GM19455 (cell line): ENCODE measurements at regions not wholly inside any gene's neighbourhood (a gene's known extent, or its start where the extent isn't known, plus 50 kb on each side); places are given as distances from the start of the nearest gene placed in this dataset.
"Not testable (repeated sequence)": the region's sequence is repeated elsewhere in the genome, so short reads cannot be mapped to it uniquely, and the experiment has no call there.

Experiments
- ATAC-seq: cut with Tn5 transposase; IDR thresholded peaks from one replicate; pipeline ENCODE4 v1.9.1; 2021; ENCODE audit not compliant: unreplicated experiment

DNA sequence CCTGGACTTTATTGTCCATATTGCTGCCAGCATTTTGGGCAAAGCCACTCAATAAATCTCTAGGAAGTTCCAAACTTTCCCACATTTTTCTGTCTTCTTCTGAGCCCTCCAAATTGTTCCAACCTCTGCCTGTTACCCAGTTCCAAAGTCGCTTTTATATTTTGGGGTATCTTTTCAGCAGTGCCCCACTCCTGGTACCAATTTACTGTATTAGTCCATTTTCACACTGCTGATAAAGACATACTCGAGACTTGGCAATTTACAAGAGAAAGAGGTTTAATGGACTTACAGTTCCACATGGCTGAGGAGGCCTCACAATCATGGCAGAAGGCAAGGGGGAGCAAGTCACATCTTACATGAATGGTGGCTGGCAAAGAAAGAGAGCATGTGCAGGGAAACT is 53.4 kb downstream of the AHSP start:
- ATAC-seq = not testable (repeated sequence)

DNA sequence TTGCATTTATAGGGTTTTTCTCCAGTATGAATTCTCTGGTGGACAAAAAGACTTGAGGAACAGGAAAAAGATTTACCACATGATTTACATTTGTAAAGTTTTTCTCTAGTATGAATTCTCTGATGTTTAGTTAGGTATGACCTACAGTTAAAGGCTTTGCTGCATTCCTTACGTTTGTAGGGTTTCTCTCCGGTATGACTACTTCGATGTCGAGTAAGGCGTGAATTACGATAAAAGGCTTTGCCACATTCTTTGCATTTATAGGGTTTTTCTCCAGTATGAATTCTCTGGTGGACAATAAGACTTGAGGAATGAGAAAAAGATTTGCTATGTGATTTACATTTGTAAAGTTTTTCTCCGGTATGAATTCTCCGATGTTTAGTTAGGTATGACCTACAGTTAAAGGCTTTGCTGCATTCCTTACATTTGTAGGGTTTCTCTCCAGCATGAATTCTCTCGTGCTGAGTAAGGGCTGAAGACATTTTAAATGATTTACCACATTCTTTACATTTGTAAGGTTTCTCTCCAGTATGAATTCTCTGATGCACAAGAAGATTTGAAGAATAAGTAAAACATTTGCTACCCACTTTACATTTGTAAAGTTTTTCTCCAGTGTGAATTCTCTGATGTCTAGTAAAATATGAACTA is 74.2 kb downstream of the AHSP start:
- ATAC-seq = not testable (repeated sequence)

DNA sequence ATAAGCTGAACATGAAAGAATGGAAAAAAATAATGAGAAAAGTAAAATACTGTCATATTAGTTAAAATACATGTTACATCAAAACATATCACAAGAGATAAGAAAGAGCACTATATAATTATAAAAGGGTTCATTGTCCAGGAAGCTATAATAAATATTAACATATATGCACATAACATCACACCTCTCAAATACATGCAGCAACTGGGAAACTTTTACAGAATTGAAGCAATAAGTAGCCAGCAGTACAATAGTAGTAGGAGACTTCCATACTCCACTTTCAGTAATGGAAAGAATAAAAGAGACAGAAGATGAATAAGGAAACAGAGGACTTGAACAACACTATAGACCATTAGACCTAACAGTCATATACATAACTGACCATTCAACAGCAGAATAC is 90.4 kb downstream of the AHSP start:
- no peak for ATAC-seq

DNA sequence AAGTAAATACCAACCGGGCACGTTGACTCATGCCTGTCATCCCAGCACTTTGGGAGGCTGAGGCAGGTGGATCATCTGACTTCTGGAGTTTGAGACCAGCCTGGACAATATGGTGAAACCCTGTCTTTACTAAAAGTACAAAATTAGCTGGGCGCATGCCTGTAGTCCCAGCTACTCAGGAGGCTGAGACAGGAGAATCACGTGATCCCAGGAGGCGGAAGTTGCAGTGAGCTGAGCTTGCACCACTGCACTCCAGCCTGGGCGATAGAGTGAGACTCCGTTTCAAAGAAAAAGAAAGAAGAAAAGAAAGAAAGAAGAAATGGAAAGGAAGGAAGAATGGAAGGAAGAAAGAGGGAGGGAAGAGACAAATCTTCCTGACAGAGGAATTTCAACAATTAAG is 108.7 kb downstream of the AHSP start:
- no peak for ATAC-seq

DNA sequence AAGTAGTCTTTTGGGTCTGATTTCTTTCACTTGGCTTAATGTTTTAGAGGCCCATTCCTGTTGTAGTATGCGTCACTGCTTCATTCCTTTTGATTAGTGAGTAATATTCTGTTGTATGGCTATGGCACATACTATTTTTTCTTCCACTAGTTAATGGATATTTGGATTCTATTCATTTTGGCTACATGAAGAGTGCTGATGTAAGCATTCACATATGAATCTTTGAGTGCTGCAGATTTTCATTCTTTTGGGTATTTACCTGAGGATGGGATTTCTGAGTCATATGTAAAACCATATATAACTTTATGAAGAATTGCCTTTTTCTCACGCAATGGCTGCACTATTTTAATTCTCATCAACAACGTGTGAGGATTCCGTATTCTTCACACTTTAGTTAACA is 113.6 kb downstream of the AHSP start:
- ATAC-seq = no peak

DNA sequence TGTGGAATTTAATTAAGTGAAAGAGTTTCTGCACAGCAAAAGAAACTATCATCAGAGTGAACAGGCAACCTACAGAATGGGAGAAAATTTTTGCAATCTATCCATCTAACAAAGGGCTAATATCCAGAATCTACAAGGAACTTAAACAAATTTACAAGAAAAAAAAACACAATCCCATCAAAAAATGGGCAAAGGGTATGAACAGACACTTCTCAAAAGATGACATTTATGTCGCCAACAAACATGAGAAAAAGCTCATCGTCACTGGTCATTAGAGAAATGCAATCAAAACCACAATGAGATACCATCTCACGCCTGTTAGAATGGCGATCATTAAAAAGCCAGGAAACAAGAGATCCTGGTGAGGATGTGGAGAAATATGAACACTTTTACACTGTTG is 128.0 kb downstream of the AHSP start:
- not testable (repeated sequence) for ATAC-seq

DNA sequence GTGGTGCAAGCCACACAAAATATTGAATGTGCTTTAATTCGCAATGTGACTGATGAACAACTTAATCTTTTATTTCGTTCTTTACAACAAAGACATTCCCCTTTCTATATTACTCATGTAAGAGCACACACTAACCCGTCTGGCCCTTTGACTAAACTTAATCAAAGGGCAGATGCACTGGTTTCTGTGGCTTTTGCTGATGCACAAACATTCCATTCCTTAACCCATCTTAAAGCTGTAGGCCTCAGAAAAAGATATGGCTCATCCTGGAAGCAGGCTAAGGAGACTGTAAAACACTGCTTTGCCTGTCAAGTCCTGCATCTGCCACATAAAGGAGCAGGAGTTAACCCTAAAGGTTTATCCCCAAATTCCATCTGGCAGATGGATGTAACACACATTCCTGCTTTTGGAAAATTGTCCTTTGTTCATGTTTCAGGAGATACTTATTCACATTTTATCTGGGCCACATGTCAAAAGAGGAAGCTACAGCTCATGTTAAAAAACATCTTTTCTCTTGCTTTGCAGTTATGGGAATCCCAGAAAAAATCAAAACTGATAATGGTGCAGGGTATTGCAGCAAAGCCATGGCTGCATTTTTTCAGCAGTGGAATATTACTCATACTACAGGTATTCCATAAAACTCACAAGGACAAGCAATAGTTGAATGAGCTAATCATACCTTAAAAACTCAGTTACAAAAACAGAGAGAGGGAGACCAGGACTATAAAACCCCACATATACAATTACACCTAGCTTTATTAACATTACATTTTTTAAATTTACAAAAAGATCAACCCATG is 137.2 kb downstream of the AHSP start:
- no peak for ATAC-seq

DNA sequence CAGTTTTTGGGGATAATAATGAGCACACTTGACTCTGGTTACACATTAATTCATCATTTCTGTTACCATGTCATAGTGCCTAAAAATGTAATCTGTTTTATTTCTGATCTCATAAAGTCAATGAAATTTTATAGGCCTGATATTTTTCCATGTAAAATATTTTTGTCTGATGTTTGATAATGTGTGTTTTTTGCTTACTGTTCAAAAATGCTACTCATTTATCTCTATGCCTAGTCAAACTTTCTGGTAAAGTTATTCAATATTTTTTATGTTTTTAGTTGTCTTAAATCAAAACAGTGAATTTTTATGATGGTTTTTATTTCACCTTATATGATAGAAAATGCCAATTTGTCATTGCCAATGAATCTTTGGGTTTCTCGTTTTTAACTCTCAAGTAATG is 147.0 kb downstream of the AHSP start:
- no peak for ATAC-seq

DNA sequence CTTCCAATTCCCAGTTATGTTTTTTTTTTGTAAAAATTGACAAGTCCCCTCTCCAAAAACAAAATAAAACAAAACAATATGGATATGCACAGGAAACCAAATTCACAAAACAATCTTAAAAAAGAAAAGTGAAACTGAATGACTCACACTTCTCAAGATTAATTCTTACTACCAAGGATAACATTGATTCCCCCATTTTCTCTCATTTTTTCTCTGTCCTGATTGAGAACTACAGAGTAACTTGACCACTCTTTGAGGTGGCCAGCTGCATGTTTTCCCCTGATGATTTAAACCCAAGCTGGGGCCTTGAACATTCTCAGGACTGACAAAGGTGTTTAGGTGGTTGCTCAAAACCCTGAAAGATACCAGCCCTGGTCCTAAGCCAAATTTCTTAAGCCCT is 149.0 kb downstream of the AHSP start:
- ATAC-seq = no peak

DNA sequence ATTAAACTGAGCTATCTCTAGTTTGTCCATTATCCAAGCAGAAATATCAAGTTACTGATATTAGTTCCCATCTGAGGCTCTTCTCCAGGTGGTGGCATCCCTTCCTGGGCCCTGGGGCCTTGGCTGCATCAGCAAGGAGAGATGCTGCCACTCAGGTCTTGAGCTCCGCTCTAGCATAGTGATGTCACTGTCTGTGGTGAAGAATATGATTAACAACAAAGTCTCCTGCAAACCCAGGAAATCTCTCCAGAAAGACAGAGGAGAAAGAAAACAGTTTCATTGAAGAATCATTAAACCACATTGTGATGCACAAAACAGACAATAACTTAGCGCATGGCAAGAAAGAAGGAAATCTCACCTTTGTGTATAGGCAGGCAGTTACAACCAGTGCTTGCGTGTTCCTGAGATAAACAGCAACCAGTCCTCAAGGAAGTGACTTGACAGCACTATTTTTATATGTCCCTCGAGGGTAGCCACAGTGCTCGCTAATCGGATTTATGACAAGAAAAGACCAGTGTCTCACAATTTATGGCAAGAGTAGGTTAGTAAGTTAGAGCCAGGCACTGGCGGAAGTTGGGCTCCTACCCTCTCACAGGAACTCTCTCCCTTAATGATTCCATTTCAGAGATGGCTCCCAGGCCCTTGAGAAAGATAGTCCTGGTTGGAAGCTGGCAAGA is 151.1 kb downstream of the AHSP start:
- ATAC-seq = no peak

DNA sequence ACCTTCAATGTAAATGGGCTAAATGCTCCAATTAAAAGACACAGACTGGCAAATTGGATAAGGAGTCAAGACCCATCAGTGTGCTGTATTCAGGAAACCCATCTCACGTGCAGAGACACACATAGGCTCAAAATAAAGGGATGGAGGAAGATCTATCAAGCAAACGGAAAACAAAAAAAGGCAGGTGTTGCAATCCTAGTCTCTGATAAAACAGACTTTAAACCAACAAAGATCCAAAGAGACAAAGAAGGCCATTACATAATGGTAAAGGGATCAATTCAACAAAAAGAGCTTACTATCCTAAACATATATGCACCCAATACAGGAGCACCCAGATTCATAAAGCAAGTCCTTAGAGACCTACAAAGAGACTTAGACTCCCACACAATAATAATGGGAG is 161.6 kb downstream of the AHSP start:
- ATAC-seq = not testable (repeated sequence)

DNA sequence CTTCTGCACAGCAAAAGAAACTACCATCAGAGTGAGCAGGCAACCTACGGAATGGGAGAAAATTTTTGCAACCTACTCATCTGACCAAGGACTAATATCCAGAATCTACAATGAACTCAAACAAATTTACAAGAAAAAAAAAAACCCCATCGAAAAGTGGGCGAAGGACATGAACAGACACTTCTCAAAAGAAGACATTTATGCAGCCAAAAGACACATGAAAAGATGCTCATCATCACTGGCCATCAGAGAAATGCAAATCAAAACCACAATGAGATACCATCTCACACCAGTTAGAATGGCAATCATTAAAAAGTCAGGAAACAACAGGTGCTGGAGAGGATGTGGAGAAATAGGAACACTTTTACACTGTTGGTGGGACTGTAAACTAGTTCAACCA is 164.6 kb downstream of the AHSP start:
- not testable (repeated sequence) for ATAC-seq

DNA sequence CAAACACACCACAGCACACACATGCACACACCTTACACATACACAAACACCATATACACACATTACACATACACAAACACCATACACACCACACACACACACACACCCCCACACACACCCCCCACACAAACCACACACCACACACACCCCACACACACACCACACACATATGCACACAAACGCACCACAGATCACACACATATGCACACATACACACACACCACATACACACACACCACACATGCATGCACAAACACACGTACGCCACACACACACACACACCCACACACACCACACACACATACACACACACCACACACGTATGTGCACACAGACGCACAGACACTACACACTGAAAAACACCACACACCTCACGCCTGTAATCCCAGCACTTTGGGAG is 166.0 kb downstream of the AHSP start:
- ATAC-seq = no peak

DNA sequence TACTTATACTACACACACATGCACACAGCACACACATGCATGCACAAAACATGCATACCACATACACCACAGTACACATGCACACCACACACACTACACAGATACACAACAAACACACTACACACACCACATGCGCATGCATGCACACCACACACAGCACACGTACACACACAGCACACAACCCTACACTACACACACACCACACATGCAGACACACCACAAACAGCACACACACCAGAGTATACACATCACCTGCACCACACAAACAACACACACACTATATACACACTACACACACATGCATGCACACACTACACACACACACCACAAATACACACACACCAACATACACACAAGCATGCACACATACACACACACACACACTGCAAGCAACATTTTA is 166.8 kb downstream of the AHSP start:
- ATAC-seq = no peak

DNA sequence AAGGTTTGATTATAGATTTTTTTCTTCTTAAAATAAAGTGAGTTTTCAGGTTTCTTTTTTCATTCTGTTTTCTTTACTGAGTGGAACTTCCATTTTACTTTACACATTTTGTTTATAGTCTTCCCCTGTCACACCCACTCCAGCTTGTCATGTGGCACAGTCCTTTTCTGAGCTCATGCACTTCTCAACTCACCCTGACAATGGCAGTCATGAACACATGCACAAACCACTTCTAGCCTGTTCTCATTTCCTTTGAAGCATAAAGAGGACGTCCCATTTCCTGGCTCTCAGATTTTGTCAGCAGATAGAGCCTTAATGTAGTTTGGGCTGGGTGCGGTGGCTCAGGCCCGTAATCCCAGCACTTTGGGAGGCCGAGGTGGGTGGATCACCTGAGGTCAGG is 168.0 kb downstream of the AHSP start:
- no peak for ATAC-seq

DNA sequence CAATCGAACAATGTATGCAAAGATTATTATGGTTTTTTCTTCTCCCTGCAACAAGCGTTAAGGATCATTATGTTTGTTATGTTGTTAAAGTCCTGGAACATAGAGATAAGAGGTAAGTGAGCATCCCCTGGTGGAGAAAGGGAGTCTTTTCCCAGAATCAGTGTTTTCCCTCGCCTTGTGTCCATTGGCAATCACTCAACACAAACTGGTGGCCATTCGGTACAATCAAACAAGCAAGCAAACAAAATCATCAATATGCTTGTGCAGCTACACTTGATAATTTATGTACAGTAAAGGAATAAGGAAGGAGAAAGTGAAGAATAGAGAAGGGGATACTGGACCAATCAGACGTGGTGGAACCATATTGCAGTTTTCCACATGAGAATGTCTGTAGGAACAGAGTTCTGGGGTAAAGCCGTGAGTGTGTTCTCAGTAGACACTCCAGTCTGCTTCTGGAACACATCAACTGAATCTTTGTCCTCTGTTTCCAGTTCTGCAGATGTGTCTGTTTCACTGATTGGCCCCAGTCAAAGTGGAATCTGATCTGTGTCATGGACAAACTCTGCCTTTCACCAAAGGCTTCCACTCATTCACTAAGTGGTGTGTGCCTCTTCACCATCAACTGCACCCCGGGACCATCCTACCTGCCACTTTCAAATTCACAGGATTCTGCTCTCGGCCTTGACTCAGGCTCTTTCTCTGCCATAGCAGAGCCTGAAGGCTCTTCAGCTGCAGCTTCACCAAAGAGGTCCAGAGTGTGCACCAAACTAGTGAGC is 169.5 kb downstream of the AHSP start:
- no peak for ATAC-seq

DNA sequence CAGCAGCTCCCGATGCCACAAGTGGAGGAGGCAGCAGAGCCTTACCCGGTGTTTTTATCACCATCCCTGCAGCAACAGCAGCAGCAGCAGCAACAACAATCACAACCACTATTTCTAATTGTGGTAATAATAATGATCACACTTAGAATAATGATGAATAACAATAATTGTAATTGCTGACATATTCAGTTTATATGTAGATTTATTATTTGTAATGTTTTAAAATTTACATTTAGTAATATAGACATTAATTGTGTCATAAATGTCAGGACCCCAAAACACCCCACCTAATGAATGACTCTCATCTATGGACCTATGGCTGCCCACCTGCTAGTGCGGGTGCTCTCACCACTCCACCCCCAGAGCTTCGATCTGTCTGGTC is 170.0 kb downstream of the AHSP start:
- ATAC-seq = no peak

DNA sequence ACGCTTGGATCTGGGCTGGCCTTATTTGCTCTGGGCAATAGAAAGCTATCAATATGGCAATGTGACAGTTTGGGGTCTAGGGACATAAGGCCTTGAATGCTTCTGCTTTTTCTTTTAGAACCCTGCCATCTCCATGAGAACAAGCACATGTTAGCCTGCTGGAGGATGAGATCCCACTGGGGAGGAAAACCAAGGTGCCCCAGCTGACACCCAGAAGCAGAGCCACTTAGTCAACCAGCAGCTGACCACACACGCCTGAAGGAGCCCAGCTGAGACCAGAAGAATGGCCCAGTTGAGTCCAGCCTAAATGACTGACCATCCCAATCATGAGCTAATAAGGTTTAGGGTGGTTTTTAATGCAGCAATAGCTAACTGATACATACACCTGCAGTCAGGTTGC is 171.2 kb downstream of the AHSP start:
- ATAC-seq = no peak

DNA sequence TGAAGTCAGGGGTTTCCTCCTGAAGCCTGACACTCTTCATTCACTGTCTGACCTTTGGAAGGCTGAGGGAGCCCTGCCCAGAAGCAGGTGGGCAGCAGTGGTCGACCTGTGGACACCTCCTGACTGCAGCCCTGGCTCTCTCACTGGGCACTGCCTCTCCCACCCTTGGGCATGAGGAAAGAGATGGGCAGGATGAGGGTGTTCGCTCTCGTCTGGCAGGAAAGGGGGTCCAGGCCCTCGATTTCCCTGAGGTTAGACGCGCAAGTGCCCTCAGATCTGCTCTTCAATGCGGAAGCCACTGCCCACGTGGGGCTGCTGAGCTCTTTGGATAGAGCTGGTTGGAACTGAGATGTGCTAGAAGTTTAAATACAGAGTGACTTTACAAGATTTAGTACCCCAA is 171.9 kb downstream of the AHSP start:
- ATAC-seq = no peak

DNA sequence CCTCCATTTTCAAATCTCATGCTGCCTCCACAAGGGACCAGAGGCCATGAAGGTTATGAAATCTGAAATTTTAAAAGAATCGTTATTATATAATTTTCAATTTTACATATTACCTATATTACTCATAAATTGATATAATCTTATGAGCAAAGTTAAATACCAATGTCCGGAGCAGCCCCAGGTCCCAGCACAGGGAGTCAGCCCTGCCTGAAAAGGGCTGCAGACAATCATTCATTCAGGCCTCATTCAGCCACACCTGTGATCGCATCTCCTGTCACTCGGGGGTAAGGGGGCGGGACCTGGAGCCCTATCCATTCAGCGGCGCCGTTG is 172.5 kb downstream of the AHSP start:
- ATAC-seq = no peak

DNA sequence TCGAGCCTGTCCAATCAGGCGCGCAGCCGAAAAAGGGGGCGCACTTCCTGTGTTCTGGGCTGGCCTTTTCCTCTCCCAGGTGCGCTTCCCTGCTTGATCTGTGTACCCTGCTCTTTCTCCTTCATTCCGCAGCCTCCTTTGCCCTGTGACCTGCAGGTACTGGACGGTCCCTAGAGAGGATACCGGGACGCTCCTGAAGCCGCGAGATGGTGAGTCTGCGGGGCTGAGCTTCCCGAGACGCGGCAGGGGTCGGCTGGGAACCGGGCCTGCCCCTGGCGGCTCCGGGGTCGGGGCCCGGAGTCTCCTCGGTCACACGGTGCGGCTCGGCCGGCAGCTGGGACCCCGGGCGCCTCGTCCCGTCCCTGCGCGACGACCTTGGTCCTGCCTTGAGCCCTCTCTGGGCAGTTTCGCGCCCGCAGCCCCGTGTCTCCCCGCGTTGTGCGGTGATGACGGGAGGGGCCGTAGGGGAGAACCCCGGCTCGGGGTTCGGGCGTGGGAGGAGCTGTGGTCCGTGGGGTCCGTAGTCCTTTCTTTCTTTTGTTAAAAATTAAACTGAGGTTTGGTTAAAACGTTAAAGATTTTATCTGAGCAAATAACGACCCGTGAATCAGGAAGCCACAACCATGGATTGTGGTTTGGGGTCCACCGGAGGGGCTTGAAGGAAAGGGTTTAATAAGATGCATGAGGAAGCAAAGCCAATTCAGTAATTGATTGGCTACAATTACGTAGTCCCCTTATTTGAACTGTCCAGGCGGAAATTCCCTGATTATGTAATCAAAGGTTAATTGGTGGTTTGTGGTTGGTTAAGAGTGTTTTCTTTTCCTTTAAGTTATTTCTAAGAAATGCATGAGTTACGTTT is 172.8 kb upstream of the ZNF267 start:
- ATAC-seq = peak; percentile 89
